HG02798 (cell line): ENCODE measurements at regions not wholly inside any gene's neighbourhood (a gene's known extent, or its start where the extent isn't known, plus 50 kb on each side); places are given as distances from the start of the nearest gene placed in this dataset.

Experiments
- ATAC-seq: cut with Tn5 transposase; IDR thresholded peaks from one replicate; pipeline ENCODE4 v1.9.1; 2021; ENCODE audit warnings: mild to moderate bottlenecking; ENCODE audit not compliant: unreplicated experiment, poor library complexity

- peak; percentile 97 for ATAC-seq
Measured at GRCh38 chr11:86193297-86194095, 51.1 kb upstream of the EED start.

GRCh38 chr11:86192519-86193257, 51.9 kb upstream of the EED start:
- ATAC-seq = peak; percentile 7

GRCh38 chr11:86191874-86192273, 52.7 kb upstream of the EED start:
- ATAC-seq = no peak

GRCh38 chr11:86187027-86187426, 57.5 kb upstream of the EED start:
- no peak for ATAC-seq

GRCh38 chr11:86186386-86186785, 58.2 kb upstream of the EED start:
- ATAC-seq = no peak

GRCh38 chr11:86185381-86185750, 59.2 kb upstream of the EED start:
- ATAC-seq = no peak

GRCh38 chr11:86184728-86185380, 59.7 kb upstream of the EED start:
- ATAC-seq = no peak

- peak; percentile 41 for ATAC-seq
Measured at GRCh38 chr11:86183694-86184093, 60.9 kb upstream of the EED start.

- peak; percentile 91 for ATAC-seq
Measured at GRCh38 chr11:86182976-86183584, 61.5 kb upstream of the EED start.

GRCh38 chr11:86181379-86181778, 63.2 kb upstream of the EED start:
- ATAC-seq = no peak

- ATAC-seq = no peak
Measured at GRCh38 chr11:86180851-86181250, 63.7 kb upstream of the EED start.

GRCh38 chr11:86180423-86180822, 64.1 kb upstream of the EED start:
- no peak for ATAC-seq

- ATAC-seq = no peak
Measured at GRCh38 chr11:86179646-86180064, 64.9 kb upstream of the EED start.

GRCh38 chr11:86177302-86177701, 67.3 kb upstream of the EED start:
- ATAC-seq = no peak

- peak; percentile 66 for ATAC-seq
Measured at GRCh38 chr11:86176165-86176884, 68.2 kb upstream of the EED start.

- ATAC-seq = no peak
Measured at GRCh38 chr11:86175626-86176025, 68.9 kb upstream of the EED start.

- no peak for ATAC-seq
Measured at GRCh38 chr11:86175191-86175590, 69.4 kb upstream of the EED start.

- ATAC-seq = no peak
Measured at GRCh38 chr11:86174101-86175046, 70.2 kb upstream of the EED start.

GRCh38 chr11:86172894-86173293, 71.7 kb upstream of the EED start:
- ATAC-seq = no peak
